AG04450 (cell line): ENCODE measurements at regions not wholly inside any gene's neighbourhood (a gene's known extent, or its start where the extent isn't known, plus 50 kb on each side); places are given as distances from the start of the nearest gene placed in this dataset.

Experiments used
- CTCF ChIA-PET: fragments of 300-600, 350-600 bp; formaldehyde crosslinking; extraction: SDS; loops from one replicate; lab custom pipeline; 2022; ENCODE audit warnings: antibody characterized with exemption, inconsistent platforms; lab: Charles Lee
- POLR2A ChIA-PET: fragments of 350-600 bp; formaldehyde crosslinking; extraction: SDS; loops from one replicate; lab custom pipeline; 2021; ENCODE audit warnings: antibody characterized with exemption, inconsistent platforms; lab: Yijun Ruan, JAX
- DNase-seq: peaks from one replicate; pipeline ENCODE4 v3.0.0-alpha.2; 2011; ENCODE audit warnings: low read depth, low spot score
- H3K27ac ChIP-seq: one replicate; pipeline ENCODE4 v1.5.1; 2012; ENCODE audit warnings: low read depth, low read length, control low read depth
- H3K27me3 ChIP-seq: one replicate; pipeline ENCODE4 v1.6.0; 2012; ENCODE audit warnings: low read length; ENCODE audit not compliant: control insufficient read depth, insufficient read depth
- H3K4me3 ChIP-seq: 2 replicates; pipeline ENCODE4 v1.5.1; 2011; ENCODE audit warnings: mild to moderate bottlenecking, low read depth, low read length, control low read depth
- H3K9me3 ChIP-seq: 2 replicates; pipeline ENCODE4 v1.5.1; 2012; ENCODE audit warnings: low read length; ENCODE audit not compliant: control insufficient read depth, insufficient read depth
- TF ChIP-seq, protein P1 (sequence below): IDR thresholded peaks from 2 replicates; pipeline ENCODE4 v1.5.1; 2011; ENCODE audit warnings: low read depth, low read length, control low read depth, inconsistent platforms

DNA sequence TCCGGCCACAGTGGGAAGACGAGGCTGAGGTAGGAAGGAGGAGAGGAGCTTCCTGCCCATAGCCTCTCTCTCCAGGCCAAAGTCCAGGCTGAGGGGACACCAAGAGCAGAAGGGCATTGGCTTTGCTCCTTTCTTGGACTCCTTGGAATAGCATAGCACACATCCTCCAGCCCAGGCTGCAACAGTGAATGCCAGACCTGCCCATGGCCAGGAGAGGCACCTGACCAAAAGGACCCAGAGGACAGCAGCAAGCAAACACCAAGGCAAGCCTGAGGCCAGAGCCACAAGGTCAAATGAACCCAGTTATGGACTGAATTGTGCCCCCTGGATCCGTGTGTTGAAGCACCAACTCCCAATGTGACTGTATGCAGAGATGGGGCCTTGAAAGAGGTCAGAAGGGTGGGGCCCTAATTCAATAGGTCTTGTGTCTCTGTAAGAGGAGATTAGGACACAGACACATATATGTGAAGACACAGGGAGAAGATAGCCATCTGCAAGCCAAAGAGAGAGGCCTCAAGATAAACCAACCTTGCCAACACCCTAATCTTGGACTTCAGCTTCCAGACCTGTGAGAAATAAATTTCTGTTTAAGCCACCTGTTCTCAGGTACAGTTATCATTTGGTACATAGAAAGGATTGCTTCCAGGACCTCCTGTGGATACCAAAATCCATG is 126.5 kb upstream of the NXT1 start:
- H3K9me3 ChIP-seq = 0 out of 2 replicates have a peak, but pooled peaks cover 3% of the 10 kb centered on the region
- TF ChIP-seq, protein P1, sequence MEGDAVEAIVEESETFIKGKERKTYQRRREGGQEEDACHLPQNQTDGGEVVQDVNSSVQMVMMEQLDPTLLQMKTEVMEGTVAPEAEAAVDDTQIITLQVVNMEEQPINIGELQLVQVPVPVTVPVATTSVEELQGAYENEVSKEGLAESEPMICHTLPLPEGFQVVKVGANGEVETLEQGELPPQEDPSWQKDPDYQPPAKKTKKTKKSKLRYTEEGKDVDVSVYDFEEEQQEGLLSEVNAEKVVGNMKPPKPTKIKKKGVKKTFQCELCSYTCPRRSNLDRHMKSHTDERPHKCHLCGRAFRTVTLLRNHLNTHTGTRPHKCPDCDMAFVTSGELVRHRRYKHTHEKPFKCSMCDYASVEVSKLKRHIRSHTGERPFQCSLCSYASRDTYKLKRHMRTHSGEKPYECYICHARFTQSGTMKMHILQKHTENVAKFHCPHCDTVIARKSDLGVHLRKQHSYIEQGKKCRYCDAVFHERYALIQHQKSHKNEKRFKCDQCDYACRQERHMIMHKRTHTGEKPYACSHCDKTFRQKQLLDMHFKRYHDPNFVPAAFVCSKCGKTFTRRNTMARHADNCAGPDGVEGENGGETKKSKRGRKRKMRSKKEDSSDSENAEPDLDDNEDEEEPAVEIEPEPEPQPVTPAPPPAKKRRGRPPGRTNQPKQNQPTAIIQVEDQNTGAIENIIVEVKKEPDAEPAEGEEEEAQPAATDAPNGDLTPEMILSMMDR = no peak
- H3K27ac ChIP-seq = no peak overlapping the region
- H3K27me3 ChIP-seq = peaks cover 3% of the 10 kb centered on the region
- H3K4me3 ChIP-seq = no peak overlapping the region
- CTCF ChIA-PET = no interaction called here
- POLR2A ChIA-PET = no interaction called here
- DNase-seq = no peak

DNA sequence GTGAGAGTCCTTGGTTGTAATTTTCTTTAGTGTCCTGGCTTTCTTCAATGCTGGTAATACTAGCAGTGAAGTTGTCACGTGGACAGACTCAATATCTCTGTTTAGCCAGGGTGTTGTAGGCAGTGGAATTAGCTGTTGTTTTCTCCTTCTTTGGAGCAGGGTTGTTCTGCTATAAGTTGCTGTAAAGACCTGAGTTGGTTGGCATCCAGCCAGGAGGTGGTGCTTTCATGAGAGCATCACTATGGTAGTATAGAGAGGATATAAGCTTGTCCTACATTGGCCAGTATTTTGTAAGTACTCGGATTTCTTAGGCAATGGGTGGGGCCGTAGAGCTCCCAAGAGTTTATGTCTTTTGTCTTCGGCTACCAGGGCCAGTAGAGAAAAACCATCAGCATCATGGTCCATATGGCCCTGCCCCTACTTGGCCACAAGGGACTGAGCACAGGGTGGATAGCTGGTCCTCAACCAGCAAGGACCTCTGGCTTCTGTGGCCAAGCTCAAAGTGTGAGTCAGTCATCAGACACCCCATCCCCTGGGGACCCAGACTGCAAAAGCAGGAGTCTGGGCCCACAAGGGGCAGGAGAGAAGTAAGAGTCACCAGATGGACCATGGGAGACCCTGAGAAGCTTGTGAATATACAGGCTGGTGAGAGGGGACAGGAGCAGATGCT is 127.9 kb upstream of the NXT1 start:
- Histone ChIP-seq H3K4me3 (no peak overlapping the region), H3K27me3 (peaks cover 3% of the 10 kb centered on the region), H3K27ac (no peak overlapping the region), H3K9me3 (0 out of 2 replicates have a peak, but pooled peaks cover 3% of the 10 kb centered on the region)
- TF ChIP-seq, protein P1 = no peak
- CTCF ChIA-PET = no interaction called here
- no peak for DNase-seq
- POLR2A ChIA-PET = no interaction called here

DNA sequence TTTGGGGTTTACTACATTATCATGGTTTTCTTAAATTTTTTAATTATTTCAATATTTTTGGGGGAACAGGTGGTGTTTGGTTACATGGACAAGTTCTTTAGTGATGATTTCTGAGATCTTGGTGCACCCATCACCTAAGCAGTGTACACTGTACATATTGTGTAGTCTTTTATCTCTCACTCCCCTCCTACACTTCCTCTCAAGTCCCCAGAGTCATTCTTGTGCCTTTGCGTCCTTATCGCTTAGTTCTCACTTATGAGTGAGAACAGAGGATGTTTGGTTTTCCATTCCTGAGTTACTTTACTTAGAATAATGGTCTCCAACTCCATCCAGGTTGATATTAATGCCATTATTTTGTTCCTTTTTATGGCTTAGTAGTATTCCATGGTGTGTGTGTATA is 130.9 kb upstream of the CD93 start:
- Histone ChIP-seq H3K27ac (no peak overlapping the region), H3K9me3 (no peaks in the 10 kb centered on the region), H3K27me3 (peaks cover 3% of the 10 kb centered on the region), H3K4me3 (no peak overlapping the region)
- no peak for DNase-seq
- TF ChIP-seq, protein P1 = no peak
- ChIA-PET POLR2A (no interaction called here), CTCF (no interaction called here)

DNA sequence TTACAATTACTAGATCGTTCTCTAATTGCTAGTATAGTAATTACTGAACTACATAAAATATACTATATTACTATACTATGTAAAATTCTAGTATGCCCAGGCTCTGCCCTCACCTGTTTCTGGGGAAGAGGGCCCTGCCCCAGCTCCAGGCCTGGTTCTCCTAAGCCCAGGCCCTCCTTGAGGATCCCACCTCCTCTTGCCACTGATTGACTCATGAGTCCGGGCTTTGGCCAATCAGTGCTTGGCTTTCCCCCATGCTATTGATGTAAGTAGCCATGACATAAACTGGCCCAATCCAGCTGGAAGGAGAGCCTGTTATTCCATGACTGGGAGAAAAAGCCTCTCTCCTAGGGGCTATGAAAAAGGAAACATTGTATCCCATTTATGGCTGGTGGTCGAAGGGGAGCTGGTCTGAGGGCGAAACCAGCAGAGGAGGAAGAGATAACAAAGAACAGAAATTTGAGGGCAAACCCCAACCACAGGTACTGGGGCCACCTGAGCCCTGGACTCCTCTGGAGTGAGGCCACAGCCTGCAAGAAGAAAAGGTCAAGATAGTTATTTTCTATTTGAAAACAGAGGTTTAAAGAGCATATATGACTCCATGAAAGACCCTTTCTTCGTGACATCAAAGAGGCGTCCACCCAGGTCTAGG is 129.3 kb upstream of the CD93 start:
- CTCF ChIA-PET = no interaction called here
- TF ChIP-seq, protein P1 = no peak
- POLR2A ChIA-PET = no interaction called here
- Histone ChIP-seq H3K9me3 (no peaks in the 10 kb centered on the region), H3K27ac (no peak overlapping the region), H3K4me3 (no peak overlapping the region), H3K27me3 (peaks cover 8% of the 10 kb centered on the region)
- no peak for DNase-seq

DNA sequence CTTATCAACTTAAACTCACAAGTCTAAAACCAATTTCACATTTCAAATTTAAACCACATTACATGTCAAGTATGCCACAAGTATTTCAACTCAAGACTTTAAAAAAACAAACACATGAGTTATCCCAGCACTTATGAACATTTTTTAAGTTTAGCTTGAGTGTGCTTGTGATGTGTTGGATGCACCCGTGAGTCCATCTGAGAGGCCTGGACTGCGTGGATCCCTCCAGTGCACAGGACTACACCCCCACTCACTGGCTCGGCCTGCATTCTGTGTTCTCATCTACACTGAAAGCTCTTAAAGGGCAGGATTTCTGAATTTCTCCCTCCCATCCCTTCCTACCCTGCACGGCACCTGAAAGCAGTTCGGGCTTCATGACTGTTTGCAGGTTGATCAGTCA is 128.8 kb upstream of the CD93 start:
- no peak for DNase-seq
- no peak overlapping the region for H3K4me3 ChIP-seq

More for the DNA sequence above, 128.8 kb upstream of the CD93 start:
- Histone ChIP-seq H3K9me3 (no peaks in the 10 kb centered on the region), H3K27ac (no peak overlapping the region), H3K27me3 (peaks cover 9% of the 10 kb centered on the region)
- CTCF ChIA-PET = no interaction called here
- POLR2A ChIA-PET = no interaction called here
- TF ChIP-seq, protein P1 = no peak
